ENCODE measurements at regions not wholly inside any gene's neighbourhood (a gene's known extent, or its start where the extent isn't known, plus 50 kb on each side); places are given as distances from the start of the nearest gene placed in this dataset.

DNA sequence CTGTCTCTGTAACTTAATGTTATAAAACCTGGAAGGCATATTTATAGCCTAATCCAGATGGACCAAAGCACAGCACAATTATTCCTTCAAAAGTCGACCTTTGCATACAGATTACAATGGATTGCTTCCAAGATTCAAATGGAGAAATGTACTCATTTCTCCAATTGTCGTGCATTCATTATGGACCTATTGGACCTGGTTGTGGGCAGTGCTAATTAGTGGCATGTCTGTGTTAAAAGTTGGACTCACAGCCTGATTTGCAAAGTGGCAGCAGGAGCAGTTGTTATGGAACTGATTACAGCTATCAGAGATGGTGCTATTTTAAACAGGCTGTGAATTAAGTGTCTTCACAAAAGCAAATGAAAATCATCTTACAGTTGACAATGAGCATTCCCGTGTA lies 1529.3 kb upstream of the SLC10A2 start:
- TF ChIP-seq ZNF274 (IDR thresholded peaks at IDR 0.05; ENCODE audit: low read depth, low read length) (no peak), YY1 (IDR thresholded peaks at IDR 0.05; ENCODE audit: insufficient read depth, insufficient read length) (no peak)
